ENCODE measurements at regions not wholly inside any gene's neighbourhood (a gene's known extent, or its start where the extent isn't known, plus 50 kb on each side); places are given as distances from the start of the nearest gene placed in this dataset.

DNA sequence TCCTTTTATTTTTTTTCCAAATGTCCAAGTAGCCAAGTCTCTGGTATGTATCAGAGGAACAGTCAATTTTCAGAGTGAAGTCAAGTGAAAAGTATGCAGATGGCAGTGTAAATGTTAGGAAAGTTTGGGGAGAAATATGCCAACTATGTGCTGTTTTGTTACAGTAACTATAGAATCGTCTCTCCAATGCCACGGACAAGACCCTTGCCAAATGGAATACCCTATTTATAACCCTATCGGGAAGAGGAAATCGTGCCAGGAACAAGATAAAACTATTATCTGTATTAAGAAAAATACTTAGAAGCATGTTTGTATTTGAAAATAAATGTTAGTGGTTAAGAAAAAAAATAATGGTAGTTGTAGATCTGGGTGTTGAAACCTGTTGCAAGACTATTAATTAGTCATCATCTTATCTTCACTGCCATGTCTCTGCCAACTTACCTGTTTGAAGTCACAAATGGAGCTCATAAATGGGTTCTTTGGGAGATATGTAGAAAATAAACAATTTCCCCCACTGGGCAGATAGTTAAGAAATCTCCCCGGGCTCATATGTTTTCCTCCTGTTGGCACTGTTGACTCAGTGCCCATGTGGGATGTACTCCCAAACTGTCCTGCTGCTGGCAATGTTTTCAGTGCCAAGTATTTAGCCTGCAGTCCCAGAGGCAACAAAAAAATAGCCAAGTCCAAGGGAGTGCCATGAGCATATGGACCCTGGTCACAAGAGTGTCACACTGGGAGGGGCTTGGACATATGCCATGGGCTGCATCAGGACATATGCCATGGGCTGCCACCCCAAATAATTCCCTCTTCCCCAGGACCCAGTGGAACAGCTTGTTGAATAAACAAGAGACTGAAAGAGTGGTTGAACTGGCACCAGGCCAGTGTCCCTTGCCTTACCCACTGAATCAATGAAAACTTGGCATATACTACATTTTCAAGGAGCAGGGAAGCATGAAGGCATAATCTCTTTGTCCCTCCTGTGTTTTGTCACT lies 366.9 kb downstream of the OSR1 start:
- no peak overlapping the region for H3K27ac Mint-ChIP-seq
- H3K27me3 Mint-ChIP-seq = no peaks in the 10 kb centered on the region
- H3K4me3 Mint-ChIP-seq = no peak overlapping the region
- H3K36me3 Mint-ChIP-seq (ENCODE audit: low read depth) = no peaks in the 10 kb centered on the region
- intact Hi-C loops (cut with micrococcal nuclease) = no loop called here
- H3K4me1 Mint-ChIP-seq (ENCODE audit: low read depth) = no peaks in the 10 kb centered on the region
- peaks cover 16% of the 10 kb centered on the region for H3K9me3 Mint-ChIP-seq

DNA sequence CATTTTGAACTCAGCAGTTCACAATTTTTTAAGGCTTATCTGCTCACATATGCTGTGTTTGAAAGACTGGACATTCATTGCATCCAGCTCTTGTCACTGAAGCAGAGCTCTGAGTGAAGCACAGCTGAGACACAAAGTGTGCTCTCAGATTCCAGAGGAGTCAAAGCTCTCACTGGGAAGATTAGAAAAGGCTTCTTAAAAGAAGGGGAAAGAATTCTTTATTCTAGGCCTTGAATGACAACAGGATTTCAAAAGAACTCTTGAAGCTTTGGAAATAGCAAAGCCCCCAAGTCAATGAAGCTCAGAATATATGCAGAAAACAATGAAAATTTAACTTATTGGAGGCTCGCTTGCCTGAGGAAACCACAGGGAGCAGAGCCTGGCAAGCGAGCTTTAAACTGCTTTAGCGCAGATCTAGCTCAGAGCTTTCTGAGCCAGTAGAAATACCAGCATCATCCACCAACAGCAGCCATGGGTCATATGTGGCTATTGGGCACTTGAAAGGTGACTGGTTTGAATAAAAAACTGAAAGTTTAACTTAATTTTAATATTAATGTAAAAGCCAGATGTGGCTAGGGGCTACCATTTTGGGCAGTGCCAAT lies 369.7 kb downstream of the OSR1 start:
- Mint-ChIP-seq H3K4me3 (no peak overlapping the region), H3K9me3 (no peaks in the 10 kb centered on the region), H3K36me3 (ENCODE audit: low read depth) (no peaks in the 10 kb centered on the region), H3K27me3 (no peaks in the 10 kb centered on the region), H3K4me1 (ENCODE audit: low read depth) (no peaks in the 10 kb centered on the region), H3K27ac (no peak overlapping the region)
- intact Hi-C loops (cut with micrococcal nuclease) = no loop called here

DNA sequence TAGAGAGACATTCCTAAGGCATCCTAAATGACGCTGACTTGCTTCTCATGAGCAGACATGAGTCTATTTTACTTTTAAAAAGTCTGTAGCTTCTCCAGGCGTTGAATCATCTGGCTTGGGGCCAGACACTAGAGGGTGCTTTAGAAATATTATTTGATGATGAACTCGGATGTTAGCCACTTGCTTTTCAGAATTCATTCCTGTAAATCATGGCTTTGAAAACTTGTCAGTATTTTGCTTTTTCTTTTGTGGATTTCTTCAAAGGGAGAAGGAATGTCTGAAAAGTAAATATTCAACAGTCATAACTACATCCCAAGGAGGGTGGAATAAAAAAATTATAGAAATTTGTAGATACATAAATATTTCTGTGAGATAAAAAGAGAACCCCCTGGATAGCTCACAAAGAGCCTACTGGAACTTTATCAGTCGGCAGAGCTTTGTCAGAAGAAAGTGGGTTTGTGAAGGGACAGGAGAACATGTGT lies 370.8 kb downstream of the OSR1 start:
- no peaks in the 10 kb centered on the region for H3K27me3 Mint-ChIP-seq
- no peaks in the 10 kb centered on the region for H3K9me3 Mint-ChIP-seq
- no peak overlapping the region for H3K4me3 Mint-ChIP-seq
- intact Hi-C loops (cut with micrococcal nuclease) = no loop called here
- no peak overlapping the region for H3K27ac Mint-ChIP-seq
- no peaks in the 10 kb centered on the region for H3K36me3 Mint-ChIP-seq (ENCODE audit: low read depth)
- no peaks in the 10 kb centered on the region for H3K4me1 Mint-ChIP-seq (ENCODE audit: low read depth)

DNA sequence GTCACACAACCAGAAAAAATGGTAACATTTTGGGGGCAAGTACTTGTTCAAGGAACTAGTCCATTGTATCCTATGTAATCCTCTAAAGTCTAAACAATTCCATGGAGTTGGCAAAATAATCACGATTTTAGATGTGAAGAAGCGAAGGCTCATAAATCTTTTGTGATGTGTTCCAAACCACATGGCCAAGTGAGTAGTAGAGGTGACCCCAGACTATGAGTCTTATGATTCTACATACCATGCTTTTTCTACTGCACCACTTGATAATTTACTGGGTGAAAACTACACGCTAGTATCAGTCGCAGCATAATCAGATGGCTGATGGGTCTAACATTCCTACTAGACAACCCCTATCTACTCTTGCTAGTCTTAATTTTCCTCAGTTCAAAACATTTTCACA lies 371.4 kb downstream of the OSR1 start:
- no peaks in the 10 kb centered on the region for H3K4me1 Mint-ChIP-seq (ENCODE audit: low read depth)
- no peaks in the 10 kb centered on the region for H3K27me3 Mint-ChIP-seq
- no peak overlapping the region for H3K4me3 Mint-ChIP-seq
- no peak overlapping the region for H3K27ac Mint-ChIP-seq
- no peaks in the 10 kb centered on the region for H3K36me3 Mint-ChIP-seq (ENCODE audit: low read depth)
- intact Hi-C loops (cut with micrococcal nuclease) = no loop called here
- H3K9me3 Mint-ChIP-seq = no peaks in the 10 kb centered on the region

DNA sequence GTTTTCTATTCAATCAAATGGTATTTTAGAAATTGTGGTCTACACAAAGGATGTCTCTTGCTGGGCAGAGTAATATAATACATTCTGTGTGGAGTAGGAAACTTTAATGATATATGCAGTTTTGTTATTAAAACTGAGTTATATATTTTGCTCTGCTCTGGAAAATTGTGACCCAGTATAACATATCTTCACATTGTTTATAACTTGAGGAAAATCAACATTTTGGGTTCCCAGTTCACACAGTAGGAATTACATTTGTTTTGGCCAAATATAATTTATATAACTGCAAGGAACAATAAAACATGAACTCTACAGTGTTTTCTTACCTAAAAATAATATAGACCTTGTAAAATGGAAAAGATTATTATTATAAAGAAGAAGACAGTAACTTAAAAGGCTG lies 372.4 kb downstream of the OSR1 start:
- Mint-ChIP-seq H3K36me3 (ENCODE audit: low read depth) (no peaks in the 10 kb centered on the region), H3K4me3 (no peak overlapping the region), H3K4me1 (ENCODE audit: low read depth) (no peaks in the 10 kb centered on the region), H3K9me3 (peaks cover 7% of the 10 kb centered on the region), H3K27ac (no peak overlapping the region), H3K27me3 (no peaks in the 10 kb centered on the region)
- intact Hi-C loops (cut with micrococcal nuclease) = no loop called here

DNA sequence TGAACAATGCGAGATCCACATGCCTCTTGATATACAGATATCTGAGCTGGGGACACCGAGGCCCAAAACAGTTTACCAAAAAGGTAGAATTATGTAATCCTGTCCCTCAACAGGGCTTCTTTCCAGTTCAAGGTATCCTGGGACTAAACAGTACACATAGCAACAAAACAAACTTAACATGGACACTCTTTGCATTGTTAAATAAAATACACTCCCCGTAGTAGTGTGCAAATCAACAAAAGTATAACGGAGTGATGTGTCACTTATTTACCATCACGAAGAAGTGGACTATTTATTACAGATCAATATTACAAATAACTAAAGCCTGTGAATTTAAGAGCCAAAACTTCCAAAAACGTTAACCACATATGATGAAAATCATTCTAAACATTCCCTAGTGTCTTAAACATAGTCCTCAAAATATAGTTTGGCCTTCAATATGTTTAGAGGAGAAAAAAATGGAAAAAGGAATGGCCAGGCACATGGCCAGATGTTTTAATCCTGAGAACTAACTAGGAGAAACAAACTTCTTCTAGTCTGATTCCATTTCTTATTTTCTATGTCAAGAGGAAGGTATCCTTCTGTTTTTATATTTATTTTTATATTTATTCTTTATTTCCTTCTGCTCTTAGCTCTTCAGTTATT lies 377.5 kb downstream of the OSR1 start:
- Mint-ChIP-seq H3K27me3 (no peaks in the 10 kb centered on the region), H3K4me1 (ENCODE audit: low read depth) (no peaks in the 10 kb centered on the region), H3K27ac (no peak overlapping the region), H3K36me3 (ENCODE audit: low read depth) (no peaks in the 10 kb centered on the region), H3K9me3 (peaks cover 32% of the 10 kb centered on the region), H3K4me3 (no peak overlapping the region)
- intact Hi-C loops (cut with micrococcal nuclease) = no loop called here

DNA sequence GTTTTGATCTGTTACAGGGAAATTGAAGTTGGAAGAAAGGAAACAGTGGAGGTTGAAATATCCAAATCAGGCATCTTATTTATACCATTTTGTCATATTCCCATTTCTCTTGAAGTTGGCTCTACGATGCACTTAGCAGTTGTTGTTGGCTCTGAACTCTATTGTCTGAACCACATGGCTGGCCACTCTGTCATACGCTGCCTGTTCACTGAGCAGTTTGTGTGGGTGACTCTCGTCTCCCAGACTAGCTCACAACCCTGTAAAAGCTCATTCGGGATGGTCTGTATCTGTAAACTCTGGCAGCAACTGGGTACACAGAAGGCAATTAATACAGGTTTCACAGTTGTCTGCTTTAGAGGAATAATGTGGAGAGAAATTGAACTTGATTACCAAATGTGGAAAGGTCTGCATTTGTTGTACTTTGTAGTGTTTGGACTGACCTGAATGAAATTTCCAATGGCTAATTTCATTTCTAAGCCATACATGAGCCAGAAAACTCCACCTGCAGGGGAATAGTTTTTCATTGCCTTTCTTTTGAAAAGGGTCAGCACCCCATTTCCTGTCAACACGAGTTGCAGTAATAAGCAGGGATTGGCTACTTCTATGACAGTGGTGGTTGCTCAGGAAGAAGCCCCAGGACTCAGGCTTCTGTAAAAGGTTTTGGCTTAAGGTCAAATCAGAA lies 378.2 kb downstream of the OSR1 start:
- H3K4me3 Mint-ChIP-seq = no peak overlapping the region
- no peaks in the 10 kb centered on the region for H3K4me1 Mint-ChIP-seq (ENCODE audit: low read depth)
- intact Hi-C loops (cut with micrococcal nuclease) = no loop called here

DNA sequence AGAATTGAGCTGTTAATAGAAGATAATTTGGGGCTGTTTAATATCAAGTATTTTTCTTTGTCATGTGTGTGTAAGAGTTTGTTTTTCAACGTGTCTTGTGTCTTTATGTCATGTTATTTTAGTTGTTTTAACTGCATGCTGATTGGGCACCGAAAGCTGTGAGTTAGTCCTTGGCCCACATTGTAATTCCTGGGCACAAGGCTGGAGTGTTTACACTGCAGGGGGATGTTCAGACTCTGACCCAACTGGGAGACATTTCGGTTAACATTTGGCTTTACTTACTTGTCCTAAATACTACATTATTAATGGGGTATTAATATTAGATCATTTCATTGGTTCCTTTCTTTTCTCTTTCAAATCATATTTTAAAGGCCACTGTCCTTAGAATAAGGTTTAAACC lies 381.0 kb downstream of the OSR1 start:
- Mint-ChIP-seq H3K27ac (no peak overlapping the region), H3K4me3 (no peak overlapping the region), H3K4me1 (ENCODE audit: low read depth) (no peaks in the 10 kb centered on the region), H3K27me3 (no peaks in the 10 kb centered on the region), H3K9me3 (peaks cover 45% of the 10 kb centered on the region), H3K36me3 (ENCODE audit: low read depth) (no peaks in the 10 kb centered on the region)
- intact Hi-C loops (cut with micrococcal nuclease) = no loop called here

More for the DNA sequence above, 378.2 kb downstream of the OSR1 start:
- no peaks in the 10 kb centered on the region for H3K36me3 Mint-ChIP-seq (ENCODE audit: low read depth)
- peaks cover 33% of the 10 kb centered on the region for H3K9me3 Mint-ChIP-seq
- H3K27ac Mint-ChIP-seq = no peak overlapping the region
- H3K27me3 Mint-ChIP-seq = no peaks in the 10 kb centered on the region

DNA sequence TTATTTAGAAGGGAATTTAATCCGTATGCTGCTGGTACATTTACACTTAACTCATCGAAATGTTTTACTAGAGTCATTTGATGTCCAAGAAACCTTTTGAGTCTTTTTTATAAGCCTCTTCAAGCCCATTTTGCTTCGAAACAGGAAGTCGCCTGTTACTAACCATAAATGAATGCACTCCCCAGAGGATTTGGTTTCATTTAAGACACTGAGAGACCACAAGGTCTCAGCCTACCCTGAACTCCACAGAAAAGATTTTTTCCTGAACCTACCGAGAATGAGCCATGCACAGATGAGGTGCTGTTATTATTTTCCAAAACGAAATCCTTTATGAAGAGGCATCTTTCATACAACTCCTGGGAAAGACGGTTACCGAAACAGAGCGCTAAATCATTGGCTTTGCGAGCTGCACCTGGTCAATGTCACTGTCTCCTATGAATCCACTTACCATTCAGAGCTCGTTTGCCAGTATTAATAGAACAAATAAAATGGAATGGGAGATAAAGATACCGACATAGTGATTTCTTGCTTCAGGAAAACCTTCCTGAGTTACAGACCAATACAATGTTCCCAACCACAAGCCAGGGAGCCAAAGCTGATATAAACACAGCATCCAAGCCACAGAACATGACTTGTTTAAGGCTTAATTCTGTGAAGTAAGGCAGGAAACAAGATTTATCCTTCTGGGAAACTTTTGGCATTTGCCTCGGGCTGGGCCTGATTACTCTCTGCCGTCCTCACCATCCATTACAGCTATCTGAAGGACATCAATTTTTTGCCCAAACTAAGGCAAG lies 382.1 kb downstream of the OSR1 start:
- no peaks in the 10 kb centered on the region for H3K36me3 Mint-ChIP-seq (ENCODE audit: low read depth)
- H3K27ac Mint-ChIP-seq = no peak overlapping the region
- H3K27me3 Mint-ChIP-seq = no peaks in the 10 kb centered on the region
- H3K9me3 Mint-ChIP-seq = peaks cover 41% of the 10 kb centered on the region
- H3K4me1 Mint-ChIP-seq (ENCODE audit: low read depth) = no peaks in the 10 kb centered on the region
- no peak overlapping the region for H3K4me3 Mint-ChIP-seq
- intact Hi-C loops (cut with micrococcal nuclease) = no loop called here

DNA sequence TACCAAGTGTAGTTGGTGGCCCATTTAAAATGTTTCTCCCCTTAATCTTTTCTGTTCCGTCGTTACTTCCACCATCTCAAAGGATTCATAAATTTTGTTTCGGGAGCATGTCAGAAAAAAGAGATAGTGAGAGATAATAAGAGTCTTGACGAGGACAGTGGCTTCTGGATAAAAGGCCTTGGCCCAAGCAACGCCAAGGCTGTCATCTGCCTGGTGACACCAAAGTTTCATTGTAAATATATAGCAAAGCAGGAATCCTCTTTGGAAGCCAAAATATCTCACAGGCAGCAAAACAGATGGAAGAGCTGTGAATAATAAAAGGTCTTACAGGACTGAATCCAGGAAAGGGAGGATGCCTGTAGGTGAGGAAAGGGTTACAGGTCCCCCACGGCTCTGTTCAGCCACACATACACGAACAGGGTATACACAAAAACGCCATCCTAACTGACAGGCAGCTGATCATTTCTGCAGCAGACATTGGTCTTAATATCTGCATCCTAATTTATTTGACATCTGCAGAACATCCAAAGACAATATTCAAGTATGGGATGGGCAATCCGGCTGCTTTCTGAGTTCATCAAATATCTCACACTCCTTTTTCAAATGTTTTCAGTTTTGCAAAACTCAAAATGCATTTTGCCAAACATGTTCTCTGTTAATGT lies 382.8 kb downstream of the OSR1 start:
- H3K4me1 Mint-ChIP-seq (ENCODE audit: low read depth) = no peaks in the 10 kb centered on the region
- H3K36me3 Mint-ChIP-seq (ENCODE audit: low read depth) = no peaks in the 10 kb centered on the region
- H3K27ac Mint-ChIP-seq = no peak overlapping the region
- no peaks in the 10 kb centered on the region for H3K27me3 Mint-ChIP-seq
- peaks cover 36% of the 10 kb centered on the region for H3K9me3 Mint-ChIP-seq
- intact Hi-C loops (cut with micrococcal nuclease) = no loop called here
- no peak overlapping the region for H3K4me3 Mint-ChIP-seq

DNA sequence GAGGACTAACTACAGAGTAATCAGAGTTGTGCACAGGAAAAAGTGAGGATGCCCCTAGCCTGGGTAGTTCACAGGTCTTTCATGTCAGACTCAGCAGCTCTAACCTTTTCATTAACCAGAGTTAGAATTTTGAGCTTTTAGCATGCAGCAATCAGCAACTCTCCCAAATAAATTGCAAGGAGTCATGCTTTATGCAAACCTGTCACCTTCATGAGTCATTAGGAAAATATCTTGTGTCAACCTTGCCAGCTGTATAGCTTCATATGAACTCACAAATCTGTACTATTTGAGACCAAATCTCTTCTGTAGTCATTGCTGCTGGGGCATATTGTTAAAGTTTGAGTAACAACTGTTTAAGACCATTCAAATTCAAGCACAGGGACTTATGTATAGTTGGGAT lies 382.3 kb upstream of the NT5C1B start:
- H3K27me3 Mint-ChIP-seq = no peaks in the 10 kb centered on the region
- intact Hi-C loops (cut with micrococcal nuclease) = no loop called here
- H3K4me1 Mint-ChIP-seq (ENCODE audit: low read depth) = no peaks in the 10 kb centered on the region
- H3K4me3 Mint-ChIP-seq = no peak overlapping the region
- H3K27ac Mint-ChIP-seq = no peak overlapping the region
- peaks cover 32% of the 10 kb centered on the region for H3K9me3 Mint-ChIP-seq
- no peaks in the 10 kb centered on the region for H3K36me3 Mint-ChIP-seq (ENCODE audit: low read depth)

DNA sequence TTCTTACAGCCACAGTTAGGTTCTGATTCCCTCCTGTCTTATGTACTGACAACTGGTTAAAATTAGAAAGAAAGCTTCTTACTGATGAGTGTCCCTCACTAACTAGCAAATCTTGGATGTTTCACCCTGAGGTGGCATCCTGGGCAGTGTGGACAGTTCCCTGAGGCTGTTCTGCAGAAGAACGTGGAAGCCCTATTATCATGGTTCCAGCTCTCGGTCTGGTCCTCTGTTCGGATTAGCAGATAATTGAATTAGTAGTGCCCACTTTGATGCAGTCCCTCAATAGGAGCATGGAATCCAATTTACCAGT lies 381.7 kb upstream of the NT5C1B start:
- H3K27me3 Mint-ChIP-seq = no peaks in the 10 kb centered on the region
- intact Hi-C loops (cut with micrococcal nuclease) = no loop called here
- H3K9me3 Mint-ChIP-seq = peaks cover 26% of the 10 kb centered on the region
- H3K27ac Mint-ChIP-seq = no peak overlapping the region
- H3K36me3 Mint-ChIP-seq (ENCODE audit: low read depth) = no peaks in the 10 kb centered on the region
- no peaks in the 10 kb centered on the region for H3K4me1 Mint-ChIP-seq (ENCODE audit: low read depth)
- no peak overlapping the region for H3K4me3 Mint-ChIP-seq

DNA sequence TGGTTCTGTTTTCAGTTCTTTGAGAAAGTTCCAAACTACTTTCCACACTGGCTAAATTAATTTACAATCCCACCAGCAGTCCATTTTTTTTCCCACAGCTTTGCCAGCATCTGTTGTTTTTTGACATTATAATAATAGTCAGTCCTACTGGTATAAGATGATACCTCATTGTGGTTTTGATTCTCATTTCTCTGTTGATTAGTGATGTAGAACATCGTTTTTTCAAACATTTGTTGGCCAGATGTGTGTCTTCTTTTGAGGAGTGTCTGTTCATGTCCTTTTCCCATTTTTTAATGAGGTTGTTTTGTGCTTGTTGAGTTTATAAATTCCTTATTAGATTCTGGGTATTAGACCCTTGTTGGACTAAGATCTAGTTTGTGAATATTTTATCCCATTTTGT lies 376.8 kb upstream of the NT5C1B start:
- intact Hi-C loops (cut with micrococcal nuclease) = no loop called here
- H3K4me3 Mint-ChIP-seq = no peak overlapping the region
- H3K27me3 Mint-ChIP-seq = no peaks in the 10 kb centered on the region
- H3K4me1 Mint-ChIP-seq (ENCODE audit: low read depth) = no peaks in the 10 kb centered on the region
- H3K9me3 Mint-ChIP-seq = peaks cover 23% of the 10 kb centered on the region
- no peak overlapping the region for H3K27ac Mint-ChIP-seq
- no peaks in the 10 kb centered on the region for H3K36me3 Mint-ChIP-seq (ENCODE audit: low read depth)

All from dendritic cell treated with granulocyte-macrophage colony-stimulating factor and Interleukin-4, amounts not matched to agents 40 ng/mL and 50 ng/mL, for 4 days (primary cell).